Posterior cingulate gyrus (tissue), 11 donors: ENCODE measurements at regions not wholly inside any gene's neighbourhood (a gene's known extent, or its start where the extent isn't known, plus 50 kb on each side); places are given as distances from the start of the nearest gene placed in this dataset.

Experiments used
- DNase-seq, 10 donors: peaks; one replicate each; pipeline versions ENCODE4 v3.0.0 to v3.0.0-alpha.2; 2020 to 2021; ENCODE audit warnings: mixed read lengths in 3 of 10
- intact Hi-C: fragments of 100-400 bp; cut with DNase I; formaldehyde crosslinking; loops from one replicate; pipeline ENCODE4 v1.15.1; 2023

GRCh38 chr13:99436686-99437416 is 64.4 kb upstream of the TM9SF2 start:
- intact Hi-C loops = loop anchor here (1.0 to 10.0 kb wide), 3 partner anchors 52 to 261 kb away; no protein-coding TSS in a partner anchor
- DNase-seq = peak; percentile 57 to 98 (median 82)

- DNase-seq = no peak
- intact Hi-C loops = loop anchor here (10.0 kb wide), 1 partner anchor 54 kb away; no protein-coding TSS in a partner anchor
Observed at GRCh38 chr13:99439048-99439447, 62.2 kb upstream of the TM9SF2 start.

- no peak for DNase-seq
- intact Hi-C loops = loop anchor here (10.0 kb wide), 2 partner anchors 55 to 165 kb away; partner anchors contain the start of gene CLYBL
Observed at GRCh38 chr13:99439850-99440604, 61.2 kb upstream of the TM9SF2 start.

GRCh38 chr13:99442273-99442895 is 58.9 kb upstream of the TM9SF2 start:
- DNase-seq = peak in 4 of 10 donors; percentile 26 to 41 (median 32)
- intact Hi-C loops = loop anchor here (2.0 to 10.0 kb wide), 2 partner anchors 50 to 162 kb away; partner anchors contain the start of gene CLYBL

GRCh38 chr13:99446242-99446641 is 55.0 kb upstream of the TM9SF2 start:
- intact Hi-C loops = loop anchor here (10.0 kb wide), 1 partner anchor 159 kb away; the partner anchor contains the start of gene CLYBL
- no peak for DNase-seq

- no peak for DNase-seq
- intact Hi-C loops = loop anchor here (10.0 kb wide), 1 partner anchor 156 kb away; the partner anchor contains the start of gene CLYBL
Observed at GRCh38 chr13:99448546-99448945, 52.7 kb upstream of the TM9SF2 start.

GRCh38 chr13:99450416-99450815 is 50.9 kb upstream of the TM9SF2 start:
- intact Hi-C loops = no loop called here
- DNase-seq = no peak
